CD4-positive, alpha-beta T cell (primary cell): ENCODE measurements at regions not wholly inside any gene's neighbourhood (a gene's known extent, or its start where the extent isn't known, plus 50 kb on each side); places are given as distances from the start of the nearest gene placed in this dataset.

Experiments used
- ATAC-seq: fragments of 200-7000 bp; cut with Tn5 transposase; one replicate; pipeline ENCODE4 v1.10.0; 2022; ENCODE audit warnings: mild to moderate bottlenecking; ENCODE audit not compliant: poor library complexity
- CTCF ChIA-PET: fragments of 350-600 bp; sonication (Branson Sonifier 250); formaldehyde crosslinking; loops from one replicate; lab custom pipeline; 2021; ENCODE audit warnings: antibody characterized with exemption, inconsistent platforms; lab: Charles Lee
- POLR2A ChIA-PET: fragments of 350-600 bp; sonication (Branson Sonifier 250); formaldehyde crosslinking; loops from one replicate; lab custom pipeline; 2021; ENCODE audit warnings: antibody characterized with exemption, inconsistent platforms; lab: Charles Lee
- DNase-seq, 14 experiments: peaks; one replicate each; pipeline ENCODE4 v3.0.0-alpha.2; 2013 to 2020; ENCODE audit warnings: mixed read lengths in 2 of 14
- H3K27ac ChIP-seq, 2 donors: one replicate each; pipeline versions ENCODE4 v1.5.1 to v1.7.0; 2013; ENCODE audit warnings: low read length in 2 of 2, low read depth in 1 of 2, mild to moderate bottlenecking in 1 of 2
- H3K27me3 ChIP-seq, 2 experiments: 1 replicate in 1 of 2; 2 replicates in 1 of 2; pipeline versions ENCODE4 v1.6.1 to v1.7.0; 2013; ENCODE audit warnings: low read length in 2 of 2, control low read depth in 1 of 2, mild to moderate bottlenecking in 1 of 2, moderate library complexity in 1 of 2; ENCODE audit not compliant: insufficient read depth in 2 of 2, control insufficient read depth in 1 of 2
- H3K36me3 ChIP-seq: one replicate; pipeline ENCODE4 v1.6.1; 2013; ENCODE audit warnings: low read length, control low read depth; ENCODE audit not compliant: insufficient read depth
- H3K4me1 ChIP-seq: one replicate; pipeline ENCODE4 v1.6.1; 2013; ENCODE audit warnings: low read length, control low read depth; ENCODE audit not compliant: insufficient read depth
- H3K4me3 ChIP-seq: one replicate; pipeline ENCODE4 v1.5.1; 2013; ENCODE audit warnings: mild to moderate bottlenecking, low read length, moderate library complexity
- H3K9me3 ChIP-seq, 2 experiments: 1 replicate in 1 of 2; 2 replicates in 1 of 2; pipeline versions ENCODE4 v1.6.1 to v1.7.0; 2013; ENCODE audit warnings: low read length in 2 of 2, mild to moderate bottlenecking in 2 of 2, control low read depth in 1 of 2, moderate library complexity in 1 of 2; ENCODE audit not compliant: control insufficient read depth in 1 of 2, insufficient read depth in 1 of 2
- H3K27ac Mint-ChIP-seq: one replicate; pipeline ENCODE4 v1.8.0; 2020; ENCODE audit warnings: mixed read lengths
- H3K27me3 Mint-ChIP-seq: one replicate; pipeline ENCODE4 v1.8.0; 2021; ENCODE audit warnings: mixed read lengths
- H3K36me3 Mint-ChIP-seq: one replicate; pipeline ENCODE4 v1.8.0; 2021; ENCODE audit warnings: low read depth, mixed read lengths
- H3K4me1 Mint-ChIP-seq: one replicate; pipeline ENCODE4 v1.8.0; 2021; ENCODE audit warnings: low read depth, mixed read lengths
- H3K4me3 Mint-ChIP-seq: one replicate; pipeline ENCODE4 v1.8.0; 2020; ENCODE audit warnings: mild to moderate bottlenecking, mixed read lengths
- H3K9me3 Mint-ChIP-seq: one replicate; pipeline ENCODE4 v1.8.0; 2020; ENCODE audit warnings: mixed read lengths
- CTCF ChIP-seq: fragments of 200-600 bp; IDR thresholded peaks from one replicate; pipeline ENCODE4 v1.8.0; 2022; ENCODE audit warnings: antibody characterized with exemption, mild to moderate bottlenecking
- intact Hi-C, 2 experiments: fragments of 100-400 bp; cut with DNase I in 1 of 2; cut with micrococcal nuclease in 1 of 2; formaldehyde crosslinking; loops; one replicate each; pipeline versions ENCODE4 v1.15.1 to v1.9.0; 2023 to 2025; cut with DNase I, micrococcal nuclease

GRCh38 chr4:136526517-136526916 is 1005.8 kb downstream of the PCDH18 start:
- ATAC-seq (no peak), DNase-seq (no peak)
- Mint-ChIP-seq H3K4me1 (no peaks in the 10 kb centered on the region), H3K9me3 (peaks cover 8% of the 10 kb centered on the region), H3K27ac (no peak overlapping the region), H3K4me3 (no peak overlapping the region), H3K27me3 (no peaks in the 10 kb centered on the region), H3K36me3 (no peaks in the 10 kb centered on the region)
- TF ChIP-seq CTCF = no peak
- no peak overlapping the region for H3K4me3 ChIP-seq
- no peaks in the 10 kb centered on the region for H3K27me3 ChIP-seq
- H3K27ac ChIP-seq = no peak overlapping the region
- CTCF ChIA-PET = no interaction called here
- H3K36me3 ChIP-seq = no peaks in the 10 kb centered on the region
- POLR2A ChIA-PET = no interaction called here
- no peaks in the 10 kb centered on the region for H3K9me3 ChIP-seq
- intact Hi-C loops = no loop called here
- no peaks in the 10 kb centered on the region for H3K4me1 ChIP-seq

GRCh38 chr4:136524039-136524438 is 1008.3 kb downstream of the PCDH18 start:
- Histone ChIP-seq H3K9me3 (peaks cover 0 to 3% of the 10 kb centered on the region in 2 experiments), H3K4me1 (no peaks in the 10 kb centered on the region), H3K27me3 (no peaks in the 10 kb centered on the region), H3K27ac (no peak overlapping the region), H3K4me3 (no peak overlapping the region), H3K36me3 (no peaks in the 10 kb centered on the region)
- no peaks in the 10 kb centered on the region for H3K27me3 Mint-ChIP-seq
- DNase-seq (no peak), ATAC-seq (no peak)
- H3K27ac Mint-ChIP-seq = no peak overlapping the region
- intact Hi-C loops = no loop called here
- H3K9me3 Mint-ChIP-seq = peaks cover 10% of the 10 kb centered on the region
- ChIA-PET POLR2A (no interaction called here), CTCF (no interaction called here)
- no peak for TF ChIP-seq CTCF
- H3K36me3 Mint-ChIP-seq = no peaks in the 10 kb centered on the region
- no peak overlapping the region for H3K4me3 Mint-ChIP-seq
- H3K4me1 Mint-ChIP-seq = no peaks in the 10 kb centered on the region

GRCh38 chr4:136516371-136516770 is 1015.9 kb downstream of the PCDH18 start:
- Histone ChIP-seq H3K27me3 (no peaks in the 10 kb centered on the region), H3K4me1 (no peaks in the 10 kb centered on the region), H3K27ac (no peak overlapping the region), H3K9me3 (peaks cover 0 to 3% of the 10 kb centered on the region in 2 experiments), H3K4me3 (no peak overlapping the region), H3K36me3 (no peaks in the 10 kb centered on the region)
- no peak overlapping the region for H3K4me3 Mint-ChIP-seq
- DNase-seq (no peak), ATAC-seq (no peak)
- H3K36me3 Mint-ChIP-seq = no peaks in the 10 kb centered on the region
- no peaks in the 10 kb centered on the region for H3K4me1 Mint-ChIP-seq
- intact Hi-C loops = no loop called here
- no peak overlapping the region for H3K27ac Mint-ChIP-seq
- H3K27me3 Mint-ChIP-seq = no peaks in the 10 kb centered on the region
- peaks cover 9% of the 10 kb centered on the region for H3K9me3 Mint-ChIP-seq
- no peak for TF ChIP-seq CTCF
- ChIA-PET POLR2A (no interaction called here), CTCF (no interaction called here)
